ENCODE measurements at regions not wholly inside any gene's neighbourhood (a gene's known extent, or its start where the extent isn't known, plus 50 kb on each side); places are given as distances from the start of the nearest gene placed in this dataset.

DNA sequence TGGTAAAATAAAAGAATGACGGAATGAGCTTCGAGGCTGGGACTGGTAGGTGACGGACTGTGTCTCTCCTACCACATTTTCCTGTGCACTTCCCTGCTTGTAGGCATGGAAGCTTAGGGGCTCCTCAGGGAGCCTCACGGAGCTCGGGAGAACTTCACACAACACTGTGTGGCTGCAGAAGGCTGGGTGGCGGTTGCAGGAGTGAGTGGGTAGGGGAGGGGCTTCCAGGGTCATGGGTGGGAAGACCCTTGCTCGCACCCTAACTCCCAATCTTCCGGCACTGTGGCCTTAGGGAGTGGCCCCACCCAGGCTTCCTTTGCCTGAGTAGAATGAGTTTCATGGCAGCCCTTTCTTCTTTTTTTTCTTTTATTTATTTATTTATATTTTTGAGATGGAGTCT is 128.6 kb downstream of the INHBB start:
- Histone ChIP-seq H3K27ac (ENCODE audit: insufficient read length, low read depth, low read length) (no peak overlapping the region), H3K9me3 (ENCODE audit: control insufficient read depth, low read depth, low read length) (no peaks in the 10 kb centered on the region), H3K56ac (ENCODE audit: insufficient read length, low read depth, low read length) (no peak overlapping the region), H2AK5ac (ENCODE audit: insufficient read length, low read length) (no peak overlapping the region), H4K91ac (ENCODE audit: insufficient read length, low read depth, low read length) (no peak overlapping the region), H3K18ac (ENCODE audit: insufficient read length, low read depth, low read length) (no peak overlapping the region), H3K4ac (ENCODE audit: low read depth, low read length) (no peak overlapping the region), H2BK120ac (ENCODE audit: low read depth, low read length, poor library complexity, severe bottlenecking) (no peak overlapping the region), H2AFZ (ENCODE audit: low read length) (no peak overlapping the region), H3K79me1 (ENCODE audit: insufficient read depth, low read depth, low read length, poor library complexity, severe bottlenecking) (no peaks in the 10 kb centered on the region), H3K9ac (ENCODE audit: extremely low read depth, insufficient read length, low read length) (no peak overlapping the region), H3T11ph (ENCODE audit: low read length) (no peak overlapping the region), H2BK12ac (ENCODE audit: insufficient read length, low read depth, low read length) (no peak overlapping the region), H4K5ac (ENCODE audit: insufficient read length, low read depth, low read length) (no peak overlapping the region), H4K20me1 (ENCODE audit: control insufficient read depth, insufficient read depth, insufficient read length) (no peaks in the 10 kb centered on the region), H3K23me2 (ENCODE audit: insufficient read length, low read depth, low read length, poor library complexity, severe bottlenecking) (no peaks in the 10 kb centered on the region), H3K27me3 (ENCODE audit: insufficient read depth, low read length) (peaks cover 10% of the 10 kb centered on the region; the same call in 1 of the 2 replicates), H3K79me2 (ENCODE audit: insufficient read depth, low read length) (no peaks in the 10 kb centered on the region), H3K4me1 (ENCODE audit: insufficient read depth, low read length) (no peaks in the 10 kb centered on the region), H2BK5ac (ENCODE audit: insufficient read length, low read length) (no peak overlapping the region), H3K14ac (ENCODE audit: insufficient read depth, low read length) (no peak overlapping the region), H2BK15ac (ENCODE audit: low read depth, low read length) (no peak overlapping the region), H2BK20ac (ENCODE audit: low read depth, low read length, poor library complexity, severe bottlenecking) (no peak overlapping the region), H3K4me2 (ENCODE audit: insufficient read depth, insufficient read length, low read length) (no peak overlapping the region), H4K8ac (replicated peaks; ENCODE audit: insufficient read length, low read depth, low read length) (no peak overlapping the region), H3K23ac (ENCODE audit: insufficient read length, low read depth, low read length) (no peak overlapping the region)
- no CpG with 5 or more reads among the region's 8 CpGs for WGBS (ENCODE audit: extremely low coverage, insufficient read length, low lambda C conversion rate)
- H3K4me3 Mint-ChIP-seq, result no peak overlapping the region
- DNase-seq, result no peak
- H3K36me3 Mint-ChIP-seq (ENCODE audit: insufficient read depth in 1 of 3, low read depth in 3 of 3), result no peaks in the 10 kb centered on the region; a peak in 1 of 7 replicates
- no peak overlapping the region for H3K27ac Mint-ChIP-seq
- TF ChIP-seq, protein P1, sequence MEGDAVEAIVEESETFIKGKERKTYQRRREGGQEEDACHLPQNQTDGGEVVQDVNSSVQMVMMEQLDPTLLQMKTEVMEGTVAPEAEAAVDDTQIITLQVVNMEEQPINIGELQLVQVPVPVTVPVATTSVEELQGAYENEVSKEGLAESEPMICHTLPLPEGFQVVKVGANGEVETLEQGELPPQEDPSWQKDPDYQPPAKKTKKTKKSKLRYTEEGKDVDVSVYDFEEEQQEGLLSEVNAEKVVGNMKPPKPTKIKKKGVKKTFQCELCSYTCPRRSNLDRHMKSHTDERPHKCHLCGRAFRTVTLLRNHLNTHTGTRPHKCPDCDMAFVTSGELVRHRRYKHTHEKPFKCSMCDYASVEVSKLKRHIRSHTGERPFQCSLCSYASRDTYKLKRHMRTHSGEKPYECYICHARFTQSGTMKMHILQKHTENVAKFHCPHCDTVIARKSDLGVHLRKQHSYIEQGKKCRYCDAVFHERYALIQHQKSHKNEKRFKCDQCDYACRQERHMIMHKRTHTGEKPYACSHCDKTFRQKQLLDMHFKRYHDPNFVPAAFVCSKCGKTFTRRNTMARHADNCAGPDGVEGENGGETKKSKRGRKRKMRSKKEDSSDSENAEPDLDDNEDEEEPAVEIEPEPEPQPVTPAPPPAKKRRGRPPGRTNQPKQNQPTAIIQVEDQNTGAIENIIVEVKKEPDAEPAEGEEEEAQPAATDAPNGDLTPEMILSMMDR (conservative IDR thresholded peaks at IDR 0.05), result no peak
- H3K4me1 Mint-ChIP-seq, result no peaks in the 10 kb centered on the region
- H3K27me3 Mint-ChIP-seq (ENCODE audit: low read depth), result peaks cover 100% of the 10 kb centered on the region
- H3K9me3 Mint-ChIP-seq, result peaks cover 5 to 7% of the 10 kb centered on the region in 2 experiments; a peak in 4 of 5 replicates

All from H9 (cell line).